GM12878 (cell line): ENCODE measurements at regions not wholly inside any gene's neighbourhood (a gene's known extent, or its start where the extent isn't known, plus 50 kb on each side); places are given as distances from the start of the nearest gene placed in this dataset.

Experiments used
- TF ChIP-seq, protein P1 (sequence below): IDR thresholded peaks from 2 replicates; pipeline ENCODE4 v1.6.1; 2012; ENCODE audit warnings: low read depth, low read length, improper control_type of control experiment
- TF ChIP-seq, protein P2 (sequence below), 3 experiments: IDR thresholded peaks in 2 of 3; conservative IDR thresholded peaks in 1 of 3; 2 replicates each; pipeline ENCODE4 v1.5.1; 2011; ENCODE audit warnings: low read depth in 3 of 3, low read length in 3 of 3, mild to moderate bottlenecking in 3 of 3, control low read depth in 2 of 3, moderate library complexity in 2 of 3, inconsistent platforms in 1 of 3, mixed read lengths in 1 of 3; ENCODE audit not compliant: control insufficient read depth in 2 of 3, insufficient read depth in 1 of 3; ENCODE audit errors: extremely low read depth in 1 of 3

- TF ChIP-seq, protein P1, sequence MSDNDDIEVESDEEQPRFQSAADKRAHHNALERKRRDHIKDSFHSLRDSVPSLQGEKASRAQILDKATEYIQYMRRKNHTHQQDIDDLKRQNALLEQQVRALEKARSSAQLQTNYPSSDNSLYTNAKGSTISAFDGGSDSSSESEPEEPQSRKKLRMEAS, result no peak
- TF ChIP-seq, protein P2, sequence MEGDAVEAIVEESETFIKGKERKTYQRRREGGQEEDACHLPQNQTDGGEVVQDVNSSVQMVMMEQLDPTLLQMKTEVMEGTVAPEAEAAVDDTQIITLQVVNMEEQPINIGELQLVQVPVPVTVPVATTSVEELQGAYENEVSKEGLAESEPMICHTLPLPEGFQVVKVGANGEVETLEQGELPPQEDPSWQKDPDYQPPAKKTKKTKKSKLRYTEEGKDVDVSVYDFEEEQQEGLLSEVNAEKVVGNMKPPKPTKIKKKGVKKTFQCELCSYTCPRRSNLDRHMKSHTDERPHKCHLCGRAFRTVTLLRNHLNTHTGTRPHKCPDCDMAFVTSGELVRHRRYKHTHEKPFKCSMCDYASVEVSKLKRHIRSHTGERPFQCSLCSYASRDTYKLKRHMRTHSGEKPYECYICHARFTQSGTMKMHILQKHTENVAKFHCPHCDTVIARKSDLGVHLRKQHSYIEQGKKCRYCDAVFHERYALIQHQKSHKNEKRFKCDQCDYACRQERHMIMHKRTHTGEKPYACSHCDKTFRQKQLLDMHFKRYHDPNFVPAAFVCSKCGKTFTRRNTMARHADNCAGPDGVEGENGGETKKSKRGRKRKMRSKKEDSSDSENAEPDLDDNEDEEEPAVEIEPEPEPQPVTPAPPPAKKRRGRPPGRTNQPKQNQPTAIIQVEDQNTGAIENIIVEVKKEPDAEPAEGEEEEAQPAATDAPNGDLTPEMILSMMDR (IDR thresholded peaks at IDR 0.05 in 2 of 3, conservative IDR thresholded peaks at IDR 0.05 in 1 of 3; ENCODE audit: control insufficient read depth in 2 of 3, extremely low read depth in 1 of 3, insufficient read depth in 1 of 3, low read depth in 3 of 3, low read length in 3 of 3), result no peak
Measured at GRCh38 chr13:106393776-106394175, 141.7 kb downstream of the EFNB2 start.
